OCI-LY7 (cell line): ENCODE measurements at regions not wholly inside any gene's neighbourhood (a gene's known extent, or its start where the extent isn't known, plus 50 kb on each side); places are given as distances from the start of the nearest gene placed in this dataset.

ENCODE experiments used
- BruUV-seq: library from RNA; stranded (reverse); fragments of 400-500 nt; replicated peaks from 2 replicates; lab custom pipeline; 2021; lab: Mats Ljungman, UMichigan
- CTCF ChIA-PET: fragments of 300-600 bp; sonication (Branson Sonifier 250); formaldehyde crosslinking; loops from one replicate; lab custom pipeline; 2022; ENCODE audit warnings: antibody characterized with exemption; ENCODE audit not compliant: unreplicated experiment; lab: Charles Lee
- POLR2A ChIA-PET: fragments of 300-600 bp; sonication (Branson Sonifier 250); formaldehyde crosslinking; loops from one replicate; lab custom pipeline; 2022; ENCODE audit warnings: antibody characterized with exemption; lab: Charles Lee
- DNase-seq: peaks from one replicate; pipeline ENCODE4 v3.0.0-alpha.2; 2015; ENCODE audit warnings: low spot score
- H2AFZ ChIP-seq: fragments of 200-600 bp; sonication (generic), shearing (Covaris generic); 2 replicates; pipeline ENCODE4 v1.6.1; 2014; ENCODE audit warnings: mild to moderate bottlenecking, antibody characterized with exemption, low read length, moderate library complexity
- H3K27ac ChIP-seq: fragments of 200-600 bp; sonication (generic); 2 replicates; pipeline ENCODE4 v1.5.1; 2014; ENCODE audit warnings: mixed run types, low read depth, mild to moderate bottlenecking, moderate library complexity, low read length, inconsistent platforms; ENCODE audit not compliant: poor library complexity, severe bottlenecking
- H3K36me3 ChIP-seq: fragments of 200-600 bp; sonication (generic); 2 replicates; pipeline ENCODE4 v1.6.1; 2014; ENCODE audit warnings: mild to moderate bottlenecking, antibody characterized with exemption, low read length, moderate library complexity, mixed read lengths; ENCODE audit not compliant: insufficient read depth
- H3K4me1 ChIP-seq: fragments of 200-600 bp; sonication (generic); 2 replicates; pipeline ENCODE4 v1.5.1; 2014; ENCODE audit warnings: mild to moderate bottlenecking, low read length; ENCODE audit not compliant: insufficient read depth, poor library complexity, severe bottlenecking
- H3K4me2 ChIP-seq: fragments of 200-600 bp; sonication (generic); 2 replicates; pipeline ENCODE4 v1.6.1; 2014; ENCODE audit warnings: mild to moderate bottlenecking, low read length
- H3K4me3 ChIP-seq: fragments of 200-600 bp; sonication (generic); 2 replicates; pipeline ENCODE4 v1.5.1; 2014; ENCODE audit warnings: mild to moderate bottlenecking, low read depth, low read length; ENCODE audit not compliant: poor library complexity, severe bottlenecking
- H3K79me2 ChIP-seq: fragments of 200-600 bp; sonication (generic); 2 replicates; pipeline ENCODE4 v1.6.1; 2016; ENCODE audit warnings: low read depth, mild to moderate bottlenecking, low read length, moderate library complexity, mixed read lengths; ENCODE audit not compliant: insufficient read depth
- H3K9me2 ChIP-seq: fragments of 200-600 bp; sonication (generic); 2 replicates; pipeline ENCODE4 v1.6.1; 2016; ENCODE audit warnings: mild to moderate bottlenecking, low read length, mixed read lengths; ENCODE audit not compliant: insufficient read depth
- H3K9me3 ChIP-seq: fragments of 200-600 bp; sonication (generic); 2 replicates; pipeline ENCODE4 v1.6.1; 2014; ENCODE audit warnings: mild to moderate bottlenecking, mixed run types, low read length, mixed read lengths
- H4K20me1 ChIP-seq: fragments of 200-600 bp; sonication (generic); 2 replicates; pipeline ENCODE4 v1.6.1; 2014; ENCODE audit warnings: mild to moderate bottlenecking, antibody characterized with exemption, low read length, moderate library complexity, mixed read lengths; ENCODE audit not compliant: insufficient read depth
- EZH2phosphoT487 ChIP-seq: fragments of 200-600 bp; sonication (generic); IDR thresholded peaks from 2 replicates; pipeline ENCODE4 v1.6.1; 2018; ENCODE audit warnings: low read depth, borderline replicate concordance, mild to moderate bottlenecking, mixed run types, antibody characterized with exemption, low read length, moderate library complexity, mixed read lengths
- intact Hi-C: fragments of 100-400 bp; cut with micrococcal nuclease; formaldehyde crosslinking; loops from one replicate; pipeline ENCODE4 v1.10.0; 2022; ENCODE audit not compliant: unreplicated experiment
- TF ChIP-seq, protein P1 (sequence below): fragments of 200-600 bp; sonication (generic); conservative IDR thresholded peaks from 2 replicates; pipeline ENCODE4 v1.5.1; 2014; ENCODE audit warnings: mild to moderate bottlenecking, antibody characterized with exemption, low read length, moderate library complexity, mixed read lengths

DNA sequence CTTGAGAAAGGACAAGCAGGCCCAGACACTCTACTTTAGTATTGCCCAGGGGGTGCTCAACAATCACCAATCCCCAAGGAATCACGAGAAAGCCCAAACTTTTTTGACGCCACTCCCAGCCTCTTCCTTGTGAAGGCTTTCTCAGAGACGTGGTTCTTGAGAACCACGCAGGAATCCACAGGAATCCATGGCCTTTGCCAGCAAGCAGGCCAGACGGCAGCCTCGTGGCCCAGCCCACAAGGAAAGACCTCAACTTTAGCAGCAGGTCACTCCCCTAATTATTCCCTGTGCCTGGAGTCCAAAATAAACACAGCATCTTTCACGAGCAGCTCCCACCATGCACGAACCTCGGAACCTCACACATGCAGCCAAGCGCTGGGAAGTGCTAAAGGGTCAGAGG lies 104.2 kb downstream of the WT1 start:
- no TSS peak for BruUV-seq
- intact Hi-C loops, result no loop called here

DNA sequence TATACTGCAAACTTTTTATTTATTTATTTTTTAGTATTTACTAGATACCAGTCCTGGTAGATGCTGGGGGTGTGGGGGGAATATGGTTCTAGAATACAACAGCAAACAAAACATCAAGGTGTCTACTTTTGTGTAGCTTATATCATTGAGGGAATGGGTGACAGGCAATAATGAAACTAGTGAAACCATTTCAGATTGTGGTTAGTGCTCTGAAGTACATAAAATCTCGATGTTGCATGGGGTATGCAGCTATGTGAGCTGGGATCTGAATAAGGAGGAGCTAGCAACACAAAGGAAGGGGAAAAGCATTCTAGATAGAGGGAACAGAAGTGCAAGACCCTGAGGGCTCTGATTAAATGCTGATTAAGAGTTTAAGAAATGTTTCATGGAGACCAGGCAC lies 103.5 kb downstream of the WT1 start:
- no peak for DNase-seq
- no TSS peak for BruUV-seq

More for the DNA sequence above, 104.2 kb downstream of the WT1 start:
- no peaks in the 10 kb centered on the region for H3K79me2 ChIP-seq
- H3K4me2 ChIP-seq, result no peak overlapping the region
- no peak overlapping the region for H3K4me3 ChIP-seq
- H3K27ac ChIP-seq, result no peak overlapping the region
- H2AFZ ChIP-seq, result no peak overlapping the region
- no peaks in the 10 kb centered on the region for H3K36me3 ChIP-seq
- no peak for DNase-seq
- H3K9me2 ChIP-seq, result no peaks in the 10 kb centered on the region
- no peaks in the 10 kb centered on the region for H4K20me1 ChIP-seq
- H3K4me1 ChIP-seq, result no peaks in the 10 kb centered on the region
- TF ChIP-seq, protein P1, sequence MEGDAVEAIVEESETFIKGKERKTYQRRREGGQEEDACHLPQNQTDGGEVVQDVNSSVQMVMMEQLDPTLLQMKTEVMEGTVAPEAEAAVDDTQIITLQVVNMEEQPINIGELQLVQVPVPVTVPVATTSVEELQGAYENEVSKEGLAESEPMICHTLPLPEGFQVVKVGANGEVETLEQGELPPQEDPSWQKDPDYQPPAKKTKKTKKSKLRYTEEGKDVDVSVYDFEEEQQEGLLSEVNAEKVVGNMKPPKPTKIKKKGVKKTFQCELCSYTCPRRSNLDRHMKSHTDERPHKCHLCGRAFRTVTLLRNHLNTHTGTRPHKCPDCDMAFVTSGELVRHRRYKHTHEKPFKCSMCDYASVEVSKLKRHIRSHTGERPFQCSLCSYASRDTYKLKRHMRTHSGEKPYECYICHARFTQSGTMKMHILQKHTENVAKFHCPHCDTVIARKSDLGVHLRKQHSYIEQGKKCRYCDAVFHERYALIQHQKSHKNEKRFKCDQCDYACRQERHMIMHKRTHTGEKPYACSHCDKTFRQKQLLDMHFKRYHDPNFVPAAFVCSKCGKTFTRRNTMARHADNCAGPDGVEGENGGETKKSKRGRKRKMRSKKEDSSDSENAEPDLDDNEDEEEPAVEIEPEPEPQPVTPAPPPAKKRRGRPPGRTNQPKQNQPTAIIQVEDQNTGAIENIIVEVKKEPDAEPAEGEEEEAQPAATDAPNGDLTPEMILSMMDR, result no peak
- no peak for TF ChIP-seq EZH2phosphoT487
- ChIA-PET CTCF (no interaction called here), POLR2A (no interaction called here)
- peaks cover 5% of the 10 kb centered on the region; the same call in 1 of the 2 replicates for H3K9me3 ChIP-seq

DNA sequence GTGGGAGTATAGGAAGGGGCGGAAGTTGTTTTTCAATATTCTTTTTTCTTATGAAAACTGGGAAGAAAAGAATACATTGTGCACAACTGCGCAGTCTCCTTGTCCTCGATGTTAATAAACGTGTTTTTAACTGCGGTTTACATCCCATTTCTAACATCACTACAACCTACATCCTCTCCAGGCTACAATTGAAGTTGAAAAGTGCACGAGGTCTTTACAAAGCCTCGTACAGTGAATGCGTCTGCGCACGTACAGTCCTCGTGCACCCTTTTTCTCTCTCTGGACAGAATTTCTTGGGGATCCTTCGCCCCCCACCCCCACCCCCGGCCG lies 102.4 kb downstream of the WT1 start:
- Histone ChIP-seq H3K36me3 (no peaks in the 10 kb centered on the region), H2AFZ (no peak overlapping the region), H3K27ac (no peak overlapping the region), H3K4me3 (no peak overlapping the region), H3K79me2 (no peaks in the 10 kb centered on the region), H3K4me2 (no peak overlapping the region), H3K4me1 (no peaks in the 10 kb centered on the region), H4K20me1 (no peaks in the 10 kb centered on the region), H3K9me2 (no peaks in the 10 kb centered on the region), H3K9me3 (peaks cover 5% of the 10 kb centered on the region; the same call in 1 of the 2 replicates)
- TF ChIP-seq EZH2phosphoT487, result no peak
- TF ChIP-seq, protein P1, result no peak
- intact Hi-C loops, result no loop called here
- ChIA-PET CTCF (no interaction called here), POLR2A (no interaction called here)
- no TSS peak for BruUV-seq
- no peak for DNase-seq

More for the DNA sequence above, 103.5 kb downstream of the WT1 start:
- Histone ChIP-seq H3K4me3 (no peak overlapping the region), H3K27ac (no peak overlapping the region), H3K9me3 (peaks cover 5% of the 10 kb centered on the region; the same call in 1 of the 2 replicates), H3K36me3 (no peaks in the 10 kb centered on the region), H3K79me2 (no peaks in the 10 kb centered on the region), H3K9me2 (no peaks in the 10 kb centered on the region), H2AFZ (no peak overlapping the region), H3K4me2 (no peak overlapping the region), H3K4me1 (no peaks in the 10 kb centered on the region), H4K20me1 (no peaks in the 10 kb centered on the region)
- CTCF ChIA-PET, result no interaction called here
- no peak for TF ChIP-seq EZH2phosphoT487
- TF ChIP-seq, protein P1, result no peak
- intact Hi-C loops, result no loop called here
- POLR2A ChIA-PET, result no interaction called here
